CD4-positive, alpha-beta T cell (primary cell): ENCODE measurements at regions not wholly inside any gene's neighbourhood (a gene's known extent, or its start where the extent isn't known, plus 50 kb on each side); places are given as distances from the start of the nearest gene placed in this dataset.

ENCODE experiments used
- ATAC-seq: fragments of 200-7000 bp; cut with Tn5 transposase; one replicate; pipeline ENCODE4 v1.10.0; 2022; ENCODE audit warnings: mild to moderate bottlenecking; ENCODE audit not compliant: poor library complexity
- CTCF ChIA-PET: fragments of 350-600 bp; sonication (Branson Sonifier 250); formaldehyde crosslinking; loops from one replicate; lab custom pipeline; 2021; ENCODE audit warnings: antibody characterized with exemption, inconsistent platforms; lab: Charles Lee
- POLR2A ChIA-PET: fragments of 350-600 bp; sonication (Branson Sonifier 250); formaldehyde crosslinking; loops from one replicate; lab custom pipeline; 2021; ENCODE audit warnings: antibody characterized with exemption, inconsistent platforms; lab: Charles Lee
- DNase-seq, 14 experiments: peaks; one replicate each; pipeline ENCODE4 v3.0.0-alpha.2; 2013 to 2020; ENCODE audit warnings: mixed read lengths in 2 of 14
- H3K27ac ChIP-seq, 2 donors: one replicate each; pipeline versions ENCODE4 v1.5.1 to v1.7.0; 2013; ENCODE audit warnings: low read length in 2 of 2, low read depth in 1 of 2, mild to moderate bottlenecking in 1 of 2
- H3K27me3 ChIP-seq, 2 experiments: 1 replicate in 1 of 2; 2 replicates in 1 of 2; pipeline versions ENCODE4 v1.6.1 to v1.7.0; 2013; ENCODE audit warnings: low read length in 2 of 2, control low read depth in 1 of 2, mild to moderate bottlenecking in 1 of 2, moderate library complexity in 1 of 2; ENCODE audit not compliant: insufficient read depth in 2 of 2, control insufficient read depth in 1 of 2
- H3K36me3 ChIP-seq: one replicate; pipeline ENCODE4 v1.6.1; 2013; ENCODE audit warnings: low read length, control low read depth; ENCODE audit not compliant: insufficient read depth
- H3K4me1 ChIP-seq: one replicate; pipeline ENCODE4 v1.6.1; 2013; ENCODE audit warnings: low read length, control low read depth; ENCODE audit not compliant: insufficient read depth
- H3K4me3 ChIP-seq: one replicate; pipeline ENCODE4 v1.5.1; 2013; ENCODE audit warnings: mild to moderate bottlenecking, low read length, moderate library complexity
- H3K9me3 ChIP-seq, 2 experiments: 1 replicate in 1 of 2; 2 replicates in 1 of 2; pipeline versions ENCODE4 v1.6.1 to v1.7.0; 2013; ENCODE audit warnings: low read length in 2 of 2, mild to moderate bottlenecking in 2 of 2, control low read depth in 1 of 2, moderate library complexity in 1 of 2; ENCODE audit not compliant: control insufficient read depth in 1 of 2, insufficient read depth in 1 of 2
- H3K27ac Mint-ChIP-seq: one replicate; pipeline ENCODE4 v1.8.0; 2020; ENCODE audit warnings: mixed read lengths
- H3K27me3 Mint-ChIP-seq: one replicate; pipeline ENCODE4 v1.8.0; 2021; ENCODE audit warnings: mixed read lengths
- H3K36me3 Mint-ChIP-seq: one replicate; pipeline ENCODE4 v1.8.0; 2021; ENCODE audit warnings: low read depth, mixed read lengths
- H3K4me1 Mint-ChIP-seq: one replicate; pipeline ENCODE4 v1.8.0; 2021; ENCODE audit warnings: low read depth, mixed read lengths
- H3K4me3 Mint-ChIP-seq: one replicate; pipeline ENCODE4 v1.8.0; 2020; ENCODE audit warnings: mild to moderate bottlenecking, mixed read lengths
- H3K9me3 Mint-ChIP-seq: one replicate; pipeline ENCODE4 v1.8.0; 2020; ENCODE audit warnings: mixed read lengths
- intact Hi-C, 2 experiments: fragments of 100-400 bp; cut with DNase I in 1 of 2; cut with micrococcal nuclease in 1 of 2; formaldehyde crosslinking; loops; one replicate each; pipeline versions ENCODE4 v1.15.1 to v1.9.0; 2023 to 2025; cut with DNase I, micrococcal nuclease
- TF ChIP-seq, protein P1 (sequence below): fragments of 200-600 bp; IDR thresholded peaks from one replicate; pipeline ENCODE4 v1.8.0; 2022; ENCODE audit warnings: antibody characterized with exemption, mild to moderate bottlenecking

DNA sequence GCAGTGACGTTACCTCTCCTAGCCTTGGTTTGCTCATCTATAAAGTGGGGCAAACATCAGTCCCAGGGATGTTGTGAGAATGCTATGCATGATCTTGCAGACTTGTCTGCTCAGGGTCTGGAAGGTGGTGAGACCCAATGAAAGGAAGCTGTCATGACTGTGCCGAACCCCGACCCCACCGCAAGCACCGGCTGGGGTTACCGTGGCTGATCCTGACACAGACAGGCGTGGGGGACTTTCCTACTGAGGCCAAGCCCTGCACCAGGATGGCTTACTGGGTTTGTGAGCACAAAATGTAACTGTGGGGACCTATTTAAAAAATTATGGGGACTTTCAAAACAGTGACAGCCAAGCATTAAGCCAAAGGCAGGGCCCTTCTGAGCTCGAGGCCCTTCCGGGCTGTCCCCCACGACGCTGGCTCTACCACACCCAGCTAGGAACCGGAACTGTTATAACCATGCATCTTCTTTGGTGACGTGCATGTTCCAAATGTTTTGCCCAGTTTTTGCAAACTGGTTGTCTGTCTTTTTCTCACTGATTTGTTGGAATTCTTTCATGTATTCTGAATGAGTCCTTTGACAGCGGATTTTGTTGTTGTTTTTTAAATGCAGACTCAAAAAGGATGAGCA, 76.6 kb upstream of the PMEPA1 start:
- Mint-ChIP-seq H3K36me3 (no peaks in the 10 kb centered on the region), H3K9me3 (no peaks in the 10 kb centered on the region), H3K27me3 (peaks cover under 1% of the 10 kb centered on the region), H3K4me1 (no peaks in the 10 kb centered on the region), H3K27ac (no peak overlapping the region), H3K4me3 (no peak overlapping the region)
- peak; percentile 29 for ATAC-seq
- no peaks in the 10 kb centered on the region for H3K36me3 ChIP-seq
- POLR2A ChIA-PET: no interaction called here
- TF ChIP-seq, protein P1, sequence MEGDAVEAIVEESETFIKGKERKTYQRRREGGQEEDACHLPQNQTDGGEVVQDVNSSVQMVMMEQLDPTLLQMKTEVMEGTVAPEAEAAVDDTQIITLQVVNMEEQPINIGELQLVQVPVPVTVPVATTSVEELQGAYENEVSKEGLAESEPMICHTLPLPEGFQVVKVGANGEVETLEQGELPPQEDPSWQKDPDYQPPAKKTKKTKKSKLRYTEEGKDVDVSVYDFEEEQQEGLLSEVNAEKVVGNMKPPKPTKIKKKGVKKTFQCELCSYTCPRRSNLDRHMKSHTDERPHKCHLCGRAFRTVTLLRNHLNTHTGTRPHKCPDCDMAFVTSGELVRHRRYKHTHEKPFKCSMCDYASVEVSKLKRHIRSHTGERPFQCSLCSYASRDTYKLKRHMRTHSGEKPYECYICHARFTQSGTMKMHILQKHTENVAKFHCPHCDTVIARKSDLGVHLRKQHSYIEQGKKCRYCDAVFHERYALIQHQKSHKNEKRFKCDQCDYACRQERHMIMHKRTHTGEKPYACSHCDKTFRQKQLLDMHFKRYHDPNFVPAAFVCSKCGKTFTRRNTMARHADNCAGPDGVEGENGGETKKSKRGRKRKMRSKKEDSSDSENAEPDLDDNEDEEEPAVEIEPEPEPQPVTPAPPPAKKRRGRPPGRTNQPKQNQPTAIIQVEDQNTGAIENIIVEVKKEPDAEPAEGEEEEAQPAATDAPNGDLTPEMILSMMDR: no peak
- DNase-seq: no peak
- no peak overlapping the region for H3K4me3 ChIP-seq
- H3K27me3 ChIP-seq: no peaks in the 10 kb centered on the region
- CTCF ChIA-PET: interaction anchor here (0.6 kb wide), 1 partner anchor 1073 kb away, joined by 4 read pairs; no protein-coding TSS in a partner anchor
- intact Hi-C loops: no loop called here
- H3K9me3 ChIP-seq: no peaks in the 10 kb centered on the region
- H3K4me1 ChIP-seq: no peaks in the 10 kb centered on the region
- H3K27ac ChIP-seq: no peak overlapping the region

DNA sequence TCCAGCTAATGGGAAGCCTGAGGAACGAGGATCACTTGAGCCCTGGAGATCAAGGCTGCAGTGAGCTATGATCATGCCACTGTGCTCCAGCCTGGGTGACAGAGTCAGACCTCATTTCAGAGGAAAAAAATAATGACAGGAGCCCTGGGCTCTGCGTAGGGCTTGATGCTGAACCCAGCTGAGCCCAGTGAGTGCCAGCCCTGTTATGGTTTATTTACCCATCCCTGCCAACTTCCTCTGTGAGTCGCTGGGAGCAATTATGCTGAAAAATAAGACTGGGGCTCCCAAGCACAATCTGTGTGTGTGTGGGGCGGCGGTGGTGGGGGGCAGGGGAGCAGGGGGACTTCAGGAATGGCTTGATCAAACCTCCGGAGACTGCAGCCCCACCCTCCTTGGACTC, 75.9 kb upstream of the PMEPA1 start:
- H3K4me1 ChIP-seq: no peaks in the 10 kb centered on the region
- no peak for DNase-seq
- TF ChIP-seq, protein P1: no peak
- H3K36me3 Mint-ChIP-seq: no peaks in the 10 kb centered on the region
- intact Hi-C loops: no loop called here
- H3K27ac Mint-ChIP-seq: no peak overlapping the region
- H3K27ac ChIP-seq: no peak overlapping the region
- H3K9me3 Mint-ChIP-seq: no peaks in the 10 kb centered on the region
- H3K36me3 ChIP-seq: no peaks in the 10 kb centered on the region
- no peaks in the 10 kb centered on the region for H3K4me1 Mint-ChIP-seq
- CTCF ChIA-PET: no interaction called here
- H3K27me3 ChIP-seq: no peaks in the 10 kb centered on the region
- H3K4me3 Mint-ChIP-seq: no peak overlapping the region
- no peaks in the 10 kb centered on the region for H3K9me3 ChIP-seq
- no peak overlapping the region for H3K4me3 ChIP-seq
- H3K27me3 Mint-ChIP-seq: peaks cover 8% of the 10 kb centered on the region
- no peak for ATAC-seq
- POLR2A ChIA-PET: no interaction called here

- H3K9me3 Mint-ChIP-seq: no peaks in the 10 kb centered on the region
- ChIA-PET POLR2A (no interaction called here), CTCF (no interaction called here)
- H3K4me3 Mint-ChIP-seq: no peak overlapping the region
- no peak for DNase-seq
- TF ChIP-seq, protein P1: no peak
- Histone ChIP-seq H3K4me3 (no peak overlapping the region), H3K27ac (no peak overlapping the region), H3K9me3 (no peaks in the 10 kb centered on the region), H3K36me3 (no peaks in the 10 kb centered on the region), H3K4me1 (no peaks in the 10 kb centered on the region), H3K27me3 (no peaks in the 10 kb centered on the region)
- H3K27me3 Mint-ChIP-seq: peaks cover 8% of the 10 kb centered on the region
- no peaks in the 10 kb centered on the region for H3K4me1 Mint-ChIP-seq
- H3K36me3 Mint-ChIP-seq: no peaks in the 10 kb centered on the region
- H3K27ac Mint-ChIP-seq: no peak overlapping the region
- no peak for ATAC-seq
- intact Hi-C loops: no loop called here
These were observed 75.2 kb upstream of the PMEPA1 start for GRCh38 chr20:57785061-57785460.
